CMK (cell line): ENCODE measurements at regions not wholly inside any gene's neighbourhood (a gene's known extent, or its start where the extent isn't known, plus 50 kb on each side); places are given as distances from the start of the nearest gene placed in this dataset.
"Not testable (repeated sequence)": the region's sequence is repeated elsewhere in the genome, so short reads cannot be mapped to it uniquely, and the experiment has no call there.

ENCODE experiments used
- DNase-seq: peaks from one replicate; pipeline ENCODE4 v3.0.0-alpha.2; 2010; ENCODE audit warnings: low read depth

- no peak for DNase-seq
These were observed 300.4 kb downstream of the MAN2A1 start for GRCh38 chr5:109989994-109990722.

- no peak for DNase-seq
These were observed 301.1 kb downstream of the MAN2A1 start for GRCh38 chr5:109990723-109991359.

- DNase-seq: no peak
These were observed 302.7 kb downstream of the MAN2A1 start for GRCh38 chr5:109992264-109992915.

GRCh38 chr5:109994135-109994534, 304.4 kb downstream of the MAN2A1 start:
- DNase-seq: no peak

- DNase-seq: no peak
These were observed 306.5 kb downstream of the MAN2A1 start for GRCh38 chr5:109996246-109996645.

- DNase-seq: no peak
These were observed 307.4 kb downstream of the MAN2A1 start for GRCh38 chr5:109997161-109997560.

- DNase-seq: no peak
These were observed 308.5 kb downstream of the MAN2A1 start for GRCh38 chr5:109998208-109998607.

- no peak for DNase-seq
These were observed 309.0 kb downstream of the MAN2A1 start for GRCh38 chr5:109998726-109999125.

- no peak for DNase-seq
These were observed 311.9 kb downstream of the MAN2A1 start for GRCh38 chr5:110001648-110002047.

- no peak for DNase-seq
These were observed 312.9 kb downstream of the MAN2A1 start for GRCh38 chr5:110002652-110003051.

GRCh38 chr5:110005907-110006562, 316.3 kb downstream of the MAN2A1 start:
- not testable (repeated sequence) for DNase-seq

GRCh38 chr5:110007101-110007500, 317.4 kb downstream of the MAN2A1 start:
- DNase-seq: no peak

GRCh38 chr5:110008131-110008530, 318.4 kb downstream of the MAN2A1 start:
- DNase-seq: no peak

- DNase-seq: no peak
These were observed 322.4 kb downstream of the MAN2A1 start for GRCh38 chr5:110012145-110012544.

GRCh38 chr5:110013017-110013416, 323.3 kb downstream of the MAN2A1 start:
- no peak for DNase-seq

- DNase-seq: no peak
These were observed 328.1 kb downstream of the MAN2A1 start for GRCh38 chr5:110017854-110018253.

GRCh38 chr5:110018509-110018908, 328.8 kb downstream of the MAN2A1 start:
- no peak for DNase-seq

- DNase-seq: no peak
These were observed 329.4 kb downstream of the MAN2A1 start for GRCh38 chr5:110019119-110019518.

- DNase-seq: no peak
These were observed 330.1 kb downstream of the MAN2A1 start for GRCh38 chr5:110019780-110020179.

GRCh38 chr5:110021251-110021650, 331.5 kb downstream of the MAN2A1 start:
- no peak for DNase-seq

GRCh38 chr5:110025160-110025559, 335.4 kb downstream of the MAN2A1 start:
- DNase-seq: no peak

GRCh38 chr5:110027527-110028322, 338.0 kb downstream of the MAN2A1 start:
- no peak for DNase-seq
